Peyer's patch (tissue), 4 donors: ENCODE measurements at regions not wholly inside any gene's neighbourhood (a gene's known extent, or its start where the extent isn't known, plus 50 kb on each side); places are given as distances from the start of the nearest gene placed in this dataset.

ENCODE experiments used
- DNase-seq, 3 donors: peaks; one replicate each; pipeline ENCODE4 v3.0.0-alpha.2; 2017 to 2019
- H3K27ac ChIP-seq, 4 donors: fragments of 200-600 bp; sonication (generic); one replicate each; pipeline ENCODE4 v1.5.1; 2016 to 2019
- H3K27me3 ChIP-seq, 2 donors: fragments of 200-600 bp; sonication (generic); one replicate each; pipeline ENCODE4 v1.5.1; 2019
- H3K36me3 ChIP-seq, 3 donors: fragments of 200-600 bp; sonication (generic); one replicate each; pipeline ENCODE4 v1.5.1; 2016 to 2019
- H3K4me1 ChIP-seq, 4 donors: fragments of 200-600 bp; sonication (generic); one replicate each; pipeline ENCODE4 v1.5.1; 2016 to 2019
- H3K4me3 ChIP-seq, 4 donors: fragments of 200-600 bp; sonication (generic); 1 replicate in 3 of 4; 2 replicates in 1 of 4; pipeline ENCODE4 v1.5.1; 2016 to 2019; ENCODE audit warnings: mild to moderate bottlenecking in 1 of 4
- H3K9me3 ChIP-seq, 4 donors: fragments of 200-600 bp; sonication (generic); one replicate each; pipeline ENCODE4 v1.5.1; 2016 to 2019; ENCODE audit warnings: mild to moderate bottlenecking in 1 of 4
- POLR2A ChIP-seq, 2 donors: fragments of 450-650 bp; IDR thresholded peaks; one replicate each; pipeline ENCODE4 v1.5.1; 2017; ENCODE audit warnings: antibody characterized with exemption in 2 of 2, mild to moderate bottlenecking in 2 of 2, moderate library complexity in 2 of 2
- TF ChIP-seq, protein P1 (sequence below), 6 experiments: fragments of 450-650 bp in 4 of 6; fragments of 200-600 bp in 2 of 6; sonication (generic) in 1 of 6; IDR thresholded peaks; one replicate each; pipeline ENCODE4 v1.5.1; 2017 to 2019; ENCODE audit warnings: antibody characterized with exemption in 6 of 6, mild to moderate bottlenecking in 3 of 6, moderate library complexity in 1 of 6

GRCh38 chr4:181593703-181594102 lies 649.5 kb upstream of the TENM3 start:
- no peak for DNase-seq
- no peak for TF ChIP-seq POLR2A (IDR thresholded peaks at IDR 0.05)
- TF ChIP-seq, protein P1, sequence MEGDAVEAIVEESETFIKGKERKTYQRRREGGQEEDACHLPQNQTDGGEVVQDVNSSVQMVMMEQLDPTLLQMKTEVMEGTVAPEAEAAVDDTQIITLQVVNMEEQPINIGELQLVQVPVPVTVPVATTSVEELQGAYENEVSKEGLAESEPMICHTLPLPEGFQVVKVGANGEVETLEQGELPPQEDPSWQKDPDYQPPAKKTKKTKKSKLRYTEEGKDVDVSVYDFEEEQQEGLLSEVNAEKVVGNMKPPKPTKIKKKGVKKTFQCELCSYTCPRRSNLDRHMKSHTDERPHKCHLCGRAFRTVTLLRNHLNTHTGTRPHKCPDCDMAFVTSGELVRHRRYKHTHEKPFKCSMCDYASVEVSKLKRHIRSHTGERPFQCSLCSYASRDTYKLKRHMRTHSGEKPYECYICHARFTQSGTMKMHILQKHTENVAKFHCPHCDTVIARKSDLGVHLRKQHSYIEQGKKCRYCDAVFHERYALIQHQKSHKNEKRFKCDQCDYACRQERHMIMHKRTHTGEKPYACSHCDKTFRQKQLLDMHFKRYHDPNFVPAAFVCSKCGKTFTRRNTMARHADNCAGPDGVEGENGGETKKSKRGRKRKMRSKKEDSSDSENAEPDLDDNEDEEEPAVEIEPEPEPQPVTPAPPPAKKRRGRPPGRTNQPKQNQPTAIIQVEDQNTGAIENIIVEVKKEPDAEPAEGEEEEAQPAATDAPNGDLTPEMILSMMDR (IDR thresholded peaks at IDR 0.05): no peak
- no peak overlapping the region for H3K4me3 ChIP-seq
- no peaks in the 10 kb centered on the region for H3K9me3 ChIP-seq
- no peak overlapping the region for H3K27ac ChIP-seq
- no peaks in the 10 kb centered on the region for H3K27me3 ChIP-seq
- no peaks in the 10 kb centered on the region for H3K36me3 ChIP-seq
- H3K4me1 ChIP-seq: no peaks in the 10 kb centered on the region

DNA sequence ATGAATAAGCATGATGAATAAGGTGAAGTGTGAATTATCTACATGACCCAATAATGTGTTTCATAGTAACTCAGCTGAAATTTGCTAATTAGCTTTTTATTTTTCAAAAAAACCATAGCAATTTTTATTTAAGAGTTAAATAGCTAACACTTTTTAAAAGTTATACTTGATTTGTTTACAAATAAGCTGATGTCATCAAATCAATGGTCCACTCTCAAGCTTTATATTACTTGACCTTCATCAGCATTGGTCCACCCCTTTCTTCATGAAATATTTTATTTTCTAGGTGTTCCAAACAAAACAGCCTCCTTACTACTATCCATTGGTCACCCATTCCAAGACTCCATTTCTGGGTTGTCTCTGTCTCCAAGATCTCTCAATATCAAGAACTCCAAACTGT lies 649.0 kb upstream of the TENM3 start:
- H3K27ac ChIP-seq: no peak overlapping the region
- H3K27me3 ChIP-seq: no peaks in the 10 kb centered on the region
- DNase-seq: no peak
- H3K36me3 ChIP-seq: no peaks in the 10 kb centered on the region
- no peak for TF ChIP-seq POLR2A (IDR thresholded peaks at IDR 0.05)
- TF ChIP-seq, protein P1 (IDR thresholded peaks at IDR 0.05): no peak
- H3K4me3 ChIP-seq: no peak overlapping the region
- H3K9me3 ChIP-seq: no peaks in the 10 kb centered on the region
- no peaks in the 10 kb centered on the region for H3K4me1 ChIP-seq

- no peak for DNase-seq
Observed at GRCh38 chr4:181595716-181596115, 647.5 kb upstream of the TENM3 start.

DNA sequence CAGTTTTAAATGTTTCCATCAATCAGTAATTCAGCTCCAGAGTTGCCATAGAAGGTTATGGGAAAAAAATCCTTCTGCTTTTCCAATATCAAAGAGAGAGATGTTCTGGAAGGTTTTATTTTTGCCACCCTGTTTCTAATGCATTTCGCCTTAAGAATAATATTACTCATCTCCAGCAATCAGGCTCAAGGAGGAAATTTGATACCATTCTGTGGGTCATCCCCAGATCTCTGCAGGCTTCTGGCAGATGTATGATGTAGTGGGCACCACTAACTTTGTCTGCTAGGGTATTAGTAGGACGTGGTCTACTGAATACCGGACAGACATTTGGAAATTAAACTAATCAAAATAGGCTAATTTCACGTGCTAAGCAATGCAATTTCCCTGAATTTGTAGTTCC lies 645.4 kb upstream of the TENM3 start:
- DNase-seq: no peak
- TF ChIP-seq POLR2A (IDR thresholded peaks at IDR 0.05): no peak
- TF ChIP-seq, protein P1 (IDR thresholded peaks at IDR 0.05): no peak
- no peaks in the 10 kb centered on the region for H3K36me3 ChIP-seq
- no peaks in the 10 kb centered on the region for H3K9me3 ChIP-seq
- no peak overlapping the region for H3K27ac ChIP-seq
- H3K4me1 ChIP-seq: no peaks in the 10 kb centered on the region
- H3K4me3 ChIP-seq: no peak overlapping the region
- no peaks in the 10 kb centered on the region for H3K27me3 ChIP-seq

More at GRCh38 chr4:181595716-181596115, 647.5 kb upstream of the TENM3 start:
- no peaks in the 10 kb centered on the region for H3K4me1 ChIP-seq
- no peak for TF ChIP-seq POLR2A (IDR thresholded peaks at IDR 0.05)
- TF ChIP-seq, protein P1 (IDR thresholded peaks at IDR 0.05): no peak
- H3K27ac ChIP-seq: no peak overlapping the region
- H3K9me3 ChIP-seq: no peaks in the 10 kb centered on the region
- no peak overlapping the region for H3K4me3 ChIP-seq
- no peaks in the 10 kb centered on the region for H3K36me3 ChIP-seq
- H3K27me3 ChIP-seq: no peaks in the 10 kb centered on the region

- H3K36me3 ChIP-seq: no peaks in the 10 kb centered on the region
Observed at GRCh38 chr4:181599134-181599533, 644.1 kb upstream of the TENM3 start.

More at GRCh38 chr4:181599134-181599533, 644.1 kb upstream of the TENM3 start:
- Histone ChIP-seq H3K4me3 (no peak overlapping the region), H3K9me3 (no peaks in the 10 kb centered on the region), H3K27me3 (no peaks in the 10 kb centered on the region), H3K27ac (no peak overlapping the region), H3K4me1 (no peaks in the 10 kb centered on the region)
- DNase-seq: no peak
- TF ChIP-seq, protein P1 (IDR thresholded peaks at IDR 0.05): no peak
- no peak for TF ChIP-seq POLR2A (IDR thresholded peaks at IDR 0.05)
